B cell (primary cell): ENCODE measurements at regions not wholly inside any gene's neighbourhood (a gene's known extent, or its start where the extent isn't known, plus 50 kb on each side); places are given as distances from the start of the nearest gene placed in this dataset.

Source experiments
- ATAC-seq: fragments of 200-7000 bp; cut with Tn5 transposase; one replicate; pipeline ENCODE4 v1.10.0; 2021; ENCODE audit warnings: low read depth, mild to moderate bottlenecking, moderate number of reproducible peaks, moderate library complexity
- CTCF ChIA-PET: fragments of 350-600 bp; sonication (Branson Sonifier 250); formaldehyde crosslinking; loops from one replicate; lab custom pipeline; 2021; ENCODE audit warnings: antibody characterized with exemption, inconsistent platforms; lab: Charles Lee
- POLR2A ChIA-PET: fragments of 350-600 bp; sonication (Branson Sonifier 250); formaldehyde crosslinking; loops from one replicate; lab custom pipeline; 2021; ENCODE audit warnings: antibody characterized with exemption; lab: Charles Lee
- DNase-seq: peaks from one replicate; pipeline ENCODE4 v3.0.0; 2013
- H2AFZ ChIP-seq: 2 replicates; pipeline ENCODE4 v1.6.1; 2012; ENCODE audit warnings: mild to moderate bottlenecking, low read depth, low read length; ENCODE audit not compliant: insufficient read depth, poor library complexity, severe bottlenecking
- H3K27ac ChIP-seq, 2 donors: 1 replicate in 1 of 2; 2 replicates in 1 of 2; pipeline ENCODE4 v1.5.1; 2012 to 2013; ENCODE audit warnings: low read length in 2 of 2, mild to moderate bottlenecking in 2 of 2, moderate library complexity in 1 of 2
- H3K27me3 ChIP-seq, 4 experiments: fragments of 200-600 bp in 1 of 4; sonication (generic) in 1 of 4; replicated peaks in 1 of 4; 1 replicate in 2 of 4; 2 replicates in 2 of 4; pipeline versions ENCODE4 v1.6.1 to v1.7.0; 2013 to 2016; ENCODE audit warnings: low read length in 3 of 4, mild to moderate bottlenecking in 2 of 4, mixed read lengths in 1 of 4, moderate library complexity in 1 of 4; ENCODE audit not compliant: insufficient read depth in 4 of 4, control insufficient read depth in 3 of 4; ENCODE audit errors: control extremely low read depth in 1 of 4
- H3K36me3 ChIP-seq, 2 experiments: replicated peaks in 1 of 2; 1 replicate in 1 of 2; 2 replicates in 1 of 2; pipeline versions ENCODE4 v1.6.1 to v1.7.1; 2013; ENCODE audit warnings: low read length in 1 of 2; ENCODE audit not compliant: insufficient read depth in 2 of 2, control insufficient read depth in 1 of 2; ENCODE audit errors: control extremely low read depth in 1 of 2, extremely low read depth in 1 of 2
- H3K4me1 ChIP-seq, 2 donors: fragments of 200-600 bp in 1 of 2; sonication (generic) in 1 of 2; 1 replicate in 1 of 2; 2 replicates in 1 of 2; pipeline versions ENCODE4 v1.5.1 to v1.6.1; 2013 to 2017; ENCODE audit warnings: low read length in 2 of 2; ENCODE audit not compliant: control insufficient read depth in 2 of 2, insufficient read depth in 2 of 2
- H3K4me2 ChIP-seq: replicated peaks from 2 replicates; pipeline ENCODE3; 2012; ENCODE audit warnings: mild to moderate bottlenecking, low read depth, low read length; ENCODE audit not compliant: poor library complexity, severe bottlenecking
- H3K4me3 ChIP-seq, 5 experiments: fragments of 200-600 bp in 1 of 5; sonication (generic) in 1 of 5; 1 replicate in 3 of 5; 2 replicates in 2 of 5; pipeline versions ENCODE4 v1.5.1 to v1.7.0; 2011 to 2016; ENCODE audit warnings: low read length in 4 of 5, mild to moderate bottlenecking in 4 of 5, low read depth in 2 of 5, control low read depth in 1 of 5, moderate library complexity in 1 of 5; ENCODE audit not compliant: insufficient read depth in 1 of 5; ENCODE audit errors: control extremely low read depth in 1 of 5, extremely low read depth in 1 of 5
- H3K79me2 ChIP-seq: fragments of 200-600 bp; sonication (generic); one replicate; pipeline ENCODE4 v1.6.0; 2016; ENCODE audit warnings: low read length; ENCODE audit not compliant: control insufficient read depth, insufficient read depth
- H3K9ac ChIP-seq: fragments of 200-600 bp; sonication (generic); 2 replicates; pipeline ENCODE4 v1.6.1; 2017; ENCODE audit warnings: mild to moderate bottlenecking, low read length, moderate library complexity
- H3K9me3 ChIP-seq, 3 donors: one replicate each; pipeline versions ENCODE4 v1.6.1 to v1.7.1; 2013; ENCODE audit warnings: low read length in 2 of 3; ENCODE audit not compliant: control insufficient read depth in 2 of 3, insufficient read depth in 1 of 3; ENCODE audit errors: control extremely low read depth in 1 of 3
- H4K20me1 ChIP-seq: 2 replicates; pipeline ENCODE4 v1.6.0; 2012; ENCODE audit warnings: mild to moderate bottlenecking, low read length; ENCODE audit not compliant: insufficient read depth, control insufficient read depth, poor library complexity, severe bottlenecking
- H3K27ac Mint-ChIP-seq: one replicate; pipeline ENCODE4 v1.8.0; 2021; ENCODE audit warnings: mixed read lengths
- H3K27me3 Mint-ChIP-seq: one replicate; pipeline ENCODE4 v1.8.0; 2021; ENCODE audit warnings: mixed read lengths
- H3K4me1 Mint-ChIP-seq: one replicate; pipeline ENCODE4 v1.8.0; 2021; ENCODE audit warnings: mixed read lengths
- H3K4me3 Mint-ChIP-seq: one replicate; pipeline ENCODE4 v1.8.0; 2021; ENCODE audit warnings: mixed read lengths
- H3K9me3 Mint-ChIP-seq: one replicate; pipeline ENCODE4 v1.8.0; 2022; ENCODE audit warnings: mixed read lengths; ENCODE audit not compliant: insufficient read depth
- EZH2 ChIP-seq: IDR thresholded peaks from 2 replicates; pipeline ENCODE4 v1.6.1; 2012; ENCODE audit warnings: borderline replicate concordance, low read depth, mild to moderate bottlenecking, moderate library complexity, low read length; ENCODE audit not compliant: insufficient read depth, poor library complexity, severe bottlenecking
- WGBS: methylation state at CpG from one replicate; pipeline ENCODE4 v1.1.5; 2013; ENCODE audit warnings: missing lambda C conversion rate; ENCODE audit not compliant: insufficient coverage; 5-methylcytosine and 5-hydroxymethylcytosine counted together
- intact Hi-C: fragments of 100-400 bp; cut with micrococcal nuclease; formaldehyde crosslinking; loops from one replicate; pipeline ENCODE4 v1.10.0; 2022
- TF ChIP-seq, protein P1 (sequence below): fragments of 200-600 bp; IDR thresholded peaks from one replicate; pipeline ENCODE4 v1.8.0; 2022; ENCODE audit warnings: antibody characterized with exemption, mild to moderate bottlenecking

GRCh38 chr15:70301396-70301795 is 203.7 kb upstream of the TLE3 start:
- intact Hi-C loops = loop anchor here (2.0 kb wide), 1 partner anchor 17 kb away; no protein-coding TSS in a partner anchor
- POLR2A ChIA-PET = interaction anchor here (1.3 to 2.7 kb wide), 2 partner anchors 14 to 18 kb away, joined by 3 to 12 read pairs; no protein-coding TSS in a partner anchor
- TF ChIP-seq EZH2 = no peak
- TF ChIP-seq, protein P1, sequence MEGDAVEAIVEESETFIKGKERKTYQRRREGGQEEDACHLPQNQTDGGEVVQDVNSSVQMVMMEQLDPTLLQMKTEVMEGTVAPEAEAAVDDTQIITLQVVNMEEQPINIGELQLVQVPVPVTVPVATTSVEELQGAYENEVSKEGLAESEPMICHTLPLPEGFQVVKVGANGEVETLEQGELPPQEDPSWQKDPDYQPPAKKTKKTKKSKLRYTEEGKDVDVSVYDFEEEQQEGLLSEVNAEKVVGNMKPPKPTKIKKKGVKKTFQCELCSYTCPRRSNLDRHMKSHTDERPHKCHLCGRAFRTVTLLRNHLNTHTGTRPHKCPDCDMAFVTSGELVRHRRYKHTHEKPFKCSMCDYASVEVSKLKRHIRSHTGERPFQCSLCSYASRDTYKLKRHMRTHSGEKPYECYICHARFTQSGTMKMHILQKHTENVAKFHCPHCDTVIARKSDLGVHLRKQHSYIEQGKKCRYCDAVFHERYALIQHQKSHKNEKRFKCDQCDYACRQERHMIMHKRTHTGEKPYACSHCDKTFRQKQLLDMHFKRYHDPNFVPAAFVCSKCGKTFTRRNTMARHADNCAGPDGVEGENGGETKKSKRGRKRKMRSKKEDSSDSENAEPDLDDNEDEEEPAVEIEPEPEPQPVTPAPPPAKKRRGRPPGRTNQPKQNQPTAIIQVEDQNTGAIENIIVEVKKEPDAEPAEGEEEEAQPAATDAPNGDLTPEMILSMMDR = no peak

More at GRCh38 chr15:70301396-70301795, 203.7 kb upstream of the TLE3 start:
- H3K9me3 ChIP-seq = peaks cover 0 to 2% (median 0%) of the 10 kb centered on the region in 3 donors
- no peak for DNase-seq
- peaks cover 12 to 19% of the 10 kb centered on the region in 2 donors for H3K4me1 ChIP-seq
- CTCF ChIA-PET = interaction anchor here (0.8 to 1.8 kb wide), 7 partner anchors 12 to 203 kb away, joined by 3 to 5 read pairs (median 4); no protein-coding TSS in a partner anchor
- no peak for ATAC-seq
- no peak overlapping the region for H2AFZ ChIP-seq
- H3K27ac ChIP-seq = no peak overlapping the region
- H4K20me1 ChIP-seq = no peaks in the 10 kb centered on the region
- Mint-ChIP-seq H3K27me3 (no peaks in the 10 kb centered on the region), H3K4me3 (no peak overlapping the region), H3K9me3 (no peaks in the 10 kb centered on the region), H3K27ac (peak overlapping the region; percentile 66), H3K4me1 (peaks cover 16% of the 10 kb centered on the region)
- H3K79me2 ChIP-seq = no peaks in the 10 kb centered on the region
- no peaks in the 10 kb centered on the region for H3K27me3 ChIP-seq
- 95% methylated on average over 5 of the region's 5 CpGs for WGBS
- no peak overlapping the region for H3K4me2 ChIP-seq
- H3K36me3 ChIP-seq = no peaks in the 10 kb centered on the region
- no peak overlapping the region for H3K4me3 ChIP-seq
- no peak overlapping the region for H3K9ac ChIP-seq
